HG03095 (cell line): ENCODE measurements at regions not wholly inside any gene's neighbourhood (a gene's known extent, or its start where the extent isn't known, plus 50 kb on each side); places are given as distances from the start of the nearest gene placed in this dataset.
"Not testable (repeated sequence)": the region's sequence is repeated elsewhere in the genome, so short reads cannot be mapped to it uniquely, and the experiment has no call there.

Experiments used
- ATAC-seq: cut with Tn5 transposase; IDR thresholded peaks from one replicate; pipeline ENCODE4 v1.9.1; 2021; ENCODE audit warnings: moderate library complexity; ENCODE audit not compliant: unreplicated experiment

GRCh38 chr1:164366014-164366413 is 193.0 kb upstream of the PBX1 start:
- ATAC-seq = no peak

DNA sequence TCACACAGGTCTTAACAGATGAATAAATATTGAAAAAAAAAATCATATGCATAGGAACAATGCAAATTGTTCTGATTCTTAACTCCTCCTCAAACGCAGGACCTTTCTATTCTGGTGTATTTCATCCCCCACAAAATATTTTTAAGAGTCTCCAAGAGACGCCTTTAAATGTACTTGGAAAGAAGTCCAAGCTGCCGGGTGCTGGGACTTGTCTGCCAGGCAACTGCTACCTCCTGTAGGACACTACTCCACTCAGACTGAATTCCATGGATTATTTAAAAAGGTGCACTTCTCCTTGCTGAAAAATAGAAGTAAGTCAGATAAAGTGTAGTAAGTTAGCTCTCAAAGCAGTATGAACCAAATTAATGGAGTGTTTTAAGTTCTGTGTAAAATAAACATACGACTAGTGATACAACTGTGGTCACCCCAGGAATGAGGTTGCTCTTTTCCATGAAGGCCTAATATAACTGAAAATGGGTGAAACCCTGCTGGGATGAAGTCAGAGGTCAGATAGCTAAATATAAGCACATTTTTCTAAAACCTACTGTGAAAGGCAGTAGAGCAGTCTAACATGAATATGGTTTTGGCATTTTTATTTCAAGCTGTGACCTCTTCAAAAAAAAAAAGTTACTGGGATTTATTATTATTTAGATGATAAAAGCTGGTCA is 189.2 kb upstream of the PBX1 start:
- ATAC-seq = no peak

GRCh38 chr1:164380893-164381292 is 178.1 kb upstream of the PBX1 start:
- no peak for ATAC-seq

GRCh38 chr1:164382384-164382783 is 176.6 kb upstream of the PBX1 start:
- no peak for ATAC-seq

GRCh38 chr1:164384262-164384661 is 174.7 kb upstream of the PBX1 start:
- ATAC-seq = no peak

DNA sequence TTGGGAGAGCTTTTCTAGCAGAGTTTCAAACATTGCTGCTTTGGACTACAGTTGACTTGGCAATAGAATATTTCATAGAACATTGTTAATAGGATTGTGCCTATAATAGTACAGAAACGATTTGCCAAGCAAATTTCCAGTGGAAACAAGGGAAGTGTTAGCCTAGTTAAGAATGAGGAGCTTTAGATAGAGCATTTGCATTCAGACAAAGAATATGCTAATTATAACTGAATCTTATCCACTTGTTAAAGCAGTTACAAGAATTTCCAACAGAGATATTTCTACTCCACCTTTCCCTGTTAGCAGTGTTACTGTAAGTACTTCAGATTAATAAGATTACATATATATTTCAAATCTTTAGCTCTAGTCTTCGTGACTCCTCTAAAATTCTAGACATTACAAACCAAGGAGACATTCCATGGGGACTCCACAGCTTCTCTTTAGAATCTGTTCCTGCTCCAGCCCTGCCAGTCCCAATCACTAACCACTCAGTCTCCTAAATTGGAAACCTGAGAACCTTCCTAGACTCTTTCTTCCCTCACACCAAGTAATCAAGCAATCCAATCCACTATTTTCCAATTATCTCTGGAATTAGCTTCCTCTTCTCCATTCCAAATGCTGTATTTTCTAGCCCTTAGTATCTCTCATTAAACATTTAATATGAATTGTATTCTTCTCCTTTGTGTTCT is 141.8 kb upstream of the PBX1 start:
- no peak for ATAC-seq

- no peak for ATAC-seq
Observed at GRCh38 chr1:164423136-164423535, 135.8 kb upstream of the PBX1 start.

DNA sequence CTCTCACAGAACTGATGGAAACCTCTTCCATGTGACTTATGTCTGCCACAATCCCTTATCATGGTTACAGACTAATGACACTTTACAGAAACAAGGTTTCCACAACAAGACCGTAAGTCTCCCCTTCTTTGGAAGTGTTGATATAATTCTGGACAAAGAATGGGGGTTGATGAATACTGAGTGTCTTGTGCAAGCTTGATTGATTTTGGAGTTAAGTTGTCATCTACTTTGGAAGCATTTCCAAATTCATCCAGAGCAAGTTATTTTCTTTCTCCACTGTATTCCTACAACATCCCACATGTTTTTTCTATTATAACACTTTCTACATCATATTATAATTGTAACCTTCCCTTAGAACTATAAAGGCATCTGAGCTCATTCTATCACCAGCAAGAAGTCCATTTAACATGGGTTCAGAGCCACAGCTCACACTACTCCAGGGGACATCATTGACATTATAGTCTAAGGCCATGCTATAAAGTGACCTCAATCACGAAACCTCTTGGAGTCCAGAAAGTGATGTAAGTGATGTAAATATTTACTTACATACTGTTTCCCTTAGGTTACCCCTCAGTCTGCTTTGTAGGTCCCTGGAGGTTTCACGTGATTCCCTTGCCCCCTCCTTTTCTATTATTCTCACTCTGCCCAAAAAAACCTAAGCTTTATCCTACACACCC is 125.7 kb upstream of the PBX1 start:
- ATAC-seq = no peak

- no peak for ATAC-seq
Observed at GRCh38 chr1:164433818-164434170, 125.2 kb upstream of the PBX1 start.

GRCh38 chr1:164440232-164440631 is 118.8 kb upstream of the PBX1 start:
- no peak for ATAC-seq

- no peak for ATAC-seq
Observed at GRCh38 chr1:164443166-164443565, 115.8 kb upstream of the PBX1 start.

DNA sequence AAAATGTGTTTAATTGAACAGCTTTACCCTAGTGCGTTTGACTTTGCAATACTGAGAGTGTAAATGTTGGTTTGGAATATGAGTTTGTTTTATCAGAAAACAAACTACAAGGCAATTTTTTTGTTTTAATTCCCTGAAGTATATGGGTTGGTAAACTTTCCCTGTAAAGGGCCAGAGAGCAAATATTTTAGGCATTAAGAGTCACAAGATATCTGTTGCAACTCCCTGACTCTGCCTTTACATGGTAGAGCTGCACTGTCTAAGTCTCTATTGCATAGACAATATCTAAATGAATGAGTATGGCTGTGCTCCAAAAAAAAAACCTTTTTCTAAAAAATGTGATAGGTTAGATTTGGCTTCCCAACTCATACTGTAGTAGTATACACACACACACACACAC is 115.1 kb upstream of the PBX1 start:
- ATAC-seq = no peak

DNA sequence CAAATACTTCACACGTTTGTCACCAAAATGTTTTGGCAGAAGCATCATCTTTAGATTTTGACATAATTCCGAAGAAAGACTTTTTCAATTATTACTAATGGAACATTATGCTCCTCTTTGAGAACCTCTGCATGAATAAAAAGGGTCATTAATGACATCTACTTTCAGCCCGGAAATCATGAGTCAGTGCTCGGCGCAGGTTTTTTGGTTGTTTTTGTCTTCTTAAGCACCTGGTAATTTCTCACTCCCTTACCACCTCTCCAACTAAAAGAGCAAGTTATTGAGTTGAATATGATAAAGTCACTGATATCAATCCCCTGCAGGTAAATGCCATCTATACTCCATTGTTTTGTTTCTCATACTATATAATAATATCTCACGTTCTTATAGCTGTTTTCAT is 113.0 kb upstream of the PBX1 start:
- no peak for ATAC-seq

GRCh38 chr1:164452549-164452948 is 106.4 kb upstream of the PBX1 start:
- no peak for ATAC-seq

DNA sequence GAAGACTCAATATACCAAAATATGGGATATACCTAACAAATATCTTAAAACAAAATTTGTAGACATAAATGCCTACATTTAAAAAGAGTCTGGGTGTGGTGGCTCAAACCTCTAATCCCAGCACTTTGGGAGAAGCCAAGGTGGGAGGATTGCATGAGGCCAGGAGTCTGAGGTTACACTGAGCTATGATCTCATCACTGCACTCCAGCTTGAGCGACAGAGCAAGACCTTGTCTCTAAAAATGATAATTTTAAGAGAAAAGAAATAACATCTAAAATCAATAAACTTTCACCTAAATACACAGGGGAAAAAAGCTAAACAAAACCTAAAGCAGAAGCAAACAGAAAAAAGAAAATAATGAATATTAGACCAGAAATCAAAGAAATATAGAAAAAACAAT is 102.7 kb upstream of the PBX1 start:
- no peak for ATAC-seq

DNA sequence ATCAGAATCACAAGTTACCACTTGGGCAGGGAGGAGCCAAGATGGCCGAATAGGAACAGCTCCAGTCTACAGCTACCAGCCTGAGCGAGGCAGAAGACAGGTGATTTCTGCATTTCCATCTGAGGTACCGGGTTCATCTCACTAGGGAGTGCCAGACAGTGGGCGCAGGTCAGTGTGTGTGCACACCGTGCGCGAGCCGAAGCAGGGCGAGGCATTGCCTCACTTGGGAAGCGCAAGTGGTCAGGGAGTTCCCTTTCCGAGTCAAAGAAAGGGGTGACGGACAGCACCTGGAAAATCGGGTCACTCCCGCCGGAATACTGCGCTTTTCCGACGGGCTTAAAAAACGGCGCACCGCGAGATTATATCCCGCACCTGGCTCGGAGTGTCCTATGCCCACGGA is 99.8 kb upstream of the PBX1 start:
- not testable (repeated sequence) for ATAC-seq

DNA sequence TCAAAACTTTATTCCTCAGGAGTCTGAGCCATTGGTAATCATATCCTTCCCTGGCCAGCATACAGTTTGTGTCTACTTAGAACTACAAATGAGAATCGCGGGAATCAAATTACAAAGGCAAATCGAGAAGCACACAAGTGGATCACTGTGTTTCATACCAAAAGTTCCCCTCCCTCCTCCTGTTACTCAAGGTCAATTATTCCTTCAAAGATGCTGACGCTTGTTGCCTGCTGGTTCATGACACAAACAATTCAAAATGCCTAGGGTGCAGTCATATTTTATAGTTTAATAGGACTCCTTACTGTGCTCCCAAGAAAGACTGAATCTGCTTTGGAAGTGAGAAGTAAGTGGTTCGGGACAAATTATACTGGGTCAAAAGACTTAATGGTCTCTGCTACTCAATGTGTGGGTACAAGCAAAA is 93.0 kb upstream of the PBX1 start:
- no peak for ATAC-seq

DNA sequence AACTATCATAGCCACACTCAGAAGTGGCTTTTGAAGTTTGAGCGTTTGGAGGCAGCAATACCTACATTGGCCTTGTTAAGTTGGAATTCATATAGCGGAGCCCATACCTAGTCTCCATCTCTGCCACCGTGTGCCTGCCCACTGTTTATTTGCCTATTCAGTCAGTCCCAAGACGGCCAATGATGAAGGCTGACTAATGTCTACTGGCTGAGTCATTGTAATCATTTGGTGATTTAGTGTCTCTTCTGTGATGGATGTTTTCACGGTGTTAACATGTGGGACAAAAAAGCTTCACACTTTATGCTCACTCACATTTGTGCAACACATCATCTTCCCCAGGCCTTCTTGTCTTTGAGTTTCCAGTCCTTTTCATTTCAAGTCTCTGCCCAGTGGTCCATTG is 92.6 kb upstream of the PBX1 start:
- no peak for ATAC-seq

- no peak for ATAC-seq
Observed at GRCh38 chr1:164470996-164471395, 88.0 kb upstream of the PBX1 start.

- no peak for ATAC-seq
Observed at GRCh38 chr1:164472841-164473240, 86.1 kb upstream of the PBX1 start.

GRCh38 chr1:164473544-164473943 is 85.4 kb upstream of the PBX1 start:
- ATAC-seq = no peak

DNA sequence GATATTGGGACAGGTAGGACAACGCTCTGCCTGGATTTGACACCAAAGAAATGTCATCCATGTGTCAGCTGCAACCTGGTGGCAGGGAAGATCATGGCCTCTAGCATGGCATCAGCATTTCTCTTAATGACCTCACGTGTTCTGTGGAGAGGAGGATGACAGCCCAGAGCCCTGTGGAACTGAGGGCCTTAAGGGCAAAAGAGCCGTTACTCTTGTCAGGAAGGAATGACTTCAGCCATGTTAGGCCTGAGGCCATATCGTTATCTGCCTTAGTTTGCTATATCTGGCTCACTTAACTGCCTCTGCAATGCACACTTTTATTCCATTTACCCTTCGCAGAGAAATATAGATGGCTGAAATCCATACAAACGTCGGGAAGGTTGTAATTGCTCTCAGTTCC is 83.2 kb upstream of the PBX1 start:
- ATAC-seq = no peak
